Activated B cell treated with CpG ODN at 0.5 μM for 24 hours (primary cell): ENCODE measurements at regions not wholly inside any gene's neighbourhood (a gene's known extent, or its start where the extent isn't known, plus 50 kb on each side); places are given as distances from the start of the nearest gene placed in this dataset.

Source experiments
- ATAC-seq: fragments of 200-7000 bp; cut with Tn5 transposase; one replicate; pipeline ENCODE4 v1.10.0; 2021; ENCODE audit warnings: low read depth, mild to moderate bottlenecking, moderate library complexity
- CTCF ChIA-PET: fragments of 350-600 bp; sonication (Branson Sonifier 250); formaldehyde crosslinking; loops from one replicate; lab custom pipeline; 2021; ENCODE audit warnings: antibody characterized with exemption; lab: Charles Lee
- POLR2A ChIA-PET: fragments of 350-600 bp; sonication (Branson Sonifier 250); formaldehyde crosslinking; loops from one replicate; lab custom pipeline; 2021; ENCODE audit warnings: antibody characterized with exemption; lab: Charles Lee
- DNase-seq: peaks from one replicate; pipeline ENCODE4 v3.0.0; 2022
- H3K27ac Mint-ChIP-seq: one replicate; pipeline ENCODE4 v1.8.0; 2020; ENCODE audit warnings: mixed read lengths
- H3K27me3 Mint-ChIP-seq: one replicate; pipeline ENCODE4 v1.8.0; 2021; ENCODE audit warnings: mixed read lengths
- H3K36me3 Mint-ChIP-seq: one replicate; pipeline ENCODE4 v1.8.0; 2021; ENCODE audit warnings: low read depth, mixed read lengths
- H3K4me1 Mint-ChIP-seq: one replicate; pipeline ENCODE4 v1.8.0; 2021; ENCODE audit warnings: mixed read lengths
- H3K4me3 Mint-ChIP-seq: one replicate; pipeline ENCODE4 v1.8.0; 2020; ENCODE audit warnings: mild to moderate bottlenecking, mixed read lengths
- H3K9me3 Mint-ChIP-seq: one replicate; pipeline ENCODE4 v1.8.0; 2020; ENCODE audit warnings: mixed read lengths
- CTCF ChIP-seq: fragments of 200-600 bp; IDR thresholded peaks from one replicate; pipeline ENCODE4 v1.8.0; 2022; ENCODE audit warnings: antibody characterized with exemption, mild to moderate bottlenecking
- intact Hi-C: fragments of 100-400 bp; cut with micrococcal nuclease; formaldehyde crosslinking; loops from one replicate; pipeline ENCODE4 v1.15.1; 2024

- no peaks in the 10 kb centered on the region for H3K36me3 Mint-ChIP-seq
- no peak for TF ChIP-seq CTCF
- no peak for ATAC-seq
These were observed 688.0 kb upstream of the COX7C start for GRCh38 chr5:85929713-85930112.

GRCh38 chr5:85931220-85931619 lies 686.5 kb upstream of the COX7C start:
- ATAC-seq (no peak), DNase-seq (no peak)
- POLR2A ChIA-PET = no interaction called here
- Mint-ChIP-seq H3K9me3 (peaks cover 2% of the 10 kb centered on the region), H3K27me3 (no peaks in the 10 kb centered on the region), H3K4me1 (no peaks in the 10 kb centered on the region), H3K27ac (no peak overlapping the region), H3K36me3 (no peaks in the 10 kb centered on the region), H3K4me3 (no peak overlapping the region)
- CTCF ChIA-PET = no interaction called here
- intact Hi-C loops = no loop called here
- TF ChIP-seq CTCF = no peak

More at GRCh38 chr5:85929713-85930112, 688.0 kb upstream of the COX7C start:
- intact Hi-C loops = no loop called here
- ChIA-PET POLR2A (no interaction called here), CTCF (no interaction called here)
- Mint-ChIP-seq H3K4me1 (no peaks in the 10 kb centered on the region), H3K4me3 (no peak overlapping the region), H3K27ac (no peak overlapping the region), H3K9me3 (peaks cover 2% of the 10 kb centered on the region), H3K27me3 (no peaks in the 10 kb centered on the region)
- no peak for DNase-seq

GRCh38 chr5:85938201-85938600 lies 679.5 kb upstream of the COX7C start:
- ATAC-seq (no peak), DNase-seq (no peak)
- Mint-ChIP-seq H3K36me3 (no peaks in the 10 kb centered on the region), H3K4me1 (no peaks in the 10 kb centered on the region), H3K9me3 (no peaks in the 10 kb centered on the region), H3K27ac (no peak overlapping the region), H3K4me3 (no peak overlapping the region), H3K27me3 (no peaks in the 10 kb centered on the region)
- ChIA-PET POLR2A (no interaction called here), CTCF (no interaction called here)
- TF ChIP-seq CTCF = no peak
- intact Hi-C loops = no loop called here

GRCh38 chr5:85951707-85952210 lies 666.0 kb upstream of the COX7C start:
- no peak for TF ChIP-seq CTCF
- H3K27me3 Mint-ChIP-seq = no peaks in the 10 kb centered on the region
- no peak for ATAC-seq
- DNase-seq = no peak
- no peaks in the 10 kb centered on the region for H3K4me1 Mint-ChIP-seq
- H3K36me3 Mint-ChIP-seq = no peaks in the 10 kb centered on the region
- no peak overlapping the region for H3K4me3 Mint-ChIP-seq
- H3K9me3 Mint-ChIP-seq = peaks cover 2% of the 10 kb centered on the region
- no peak overlapping the region for H3K27ac Mint-ChIP-seq
- ChIA-PET CTCF (no interaction called here), POLR2A (no interaction called here)
- intact Hi-C loops = no loop called here

- Mint-ChIP-seq H3K4me1 (no peaks in the 10 kb centered on the region), H3K9me3 (peaks cover 2% of the 10 kb centered on the region), H3K27ac (no peak overlapping the region), H3K4me3 (no peak overlapping the region), H3K36me3 (no peaks in the 10 kb centered on the region), H3K27me3 (no peaks in the 10 kb centered on the region)
- intact Hi-C loops = no loop called here
- CTCF ChIA-PET = no interaction called here
- POLR2A ChIA-PET = no interaction called here
- no peak for DNase-seq
- ATAC-seq = no peak
- no peak for TF ChIP-seq CTCF
These were observed 665.1 kb upstream of the COX7C start for GRCh38 chr5:85952680-85953079.
